Stimulated activated CD4-positive, alpha-beta T cell treated with anti-CD3 and anti-CD28 coated beads, Interleukin-12 subunit alpha, Interleukin-12 subunit beta, amount 100 ng/mL, for 48 hours (primary cell): ENCODE measurements at regions not wholly inside any gene's neighbourhood (a gene's known extent, or its start where the extent isn't known, plus 50 kb on each side); places are given as distances from the start of the nearest gene placed in this dataset.
"Not testable (repeated sequence)": the region's sequence is repeated elsewhere in the genome, so short reads cannot be mapped to it uniquely, and the experiment has no call there.

ENCODE experiments used
- DNase-seq, 3 donors: peaks; one replicate each; pipeline ENCODE4 v3.0.0-alpha.2; 2020; ENCODE audit warnings: low read depth in 2 of 3, low spot score in 1 of 3

GRCh38 chr2:217597681-217598080 lies 405.1 kb downstream of the TNS1 start:
- DNase-seq, result no peak

- DNase-seq, result no peak
Measured at GRCh38 chr2:217597145-217597544, 405.6 kb downstream of the TNS1 start.

GRCh38 chr2:217593732-217594131 lies 409.1 kb downstream of the TNS1 start:
- DNase-seq, result no peak

- DNase-seq, result no peak
Measured at GRCh38 chr2:217588266-217588665, 414.5 kb downstream of the TNS1 start.

- no peak for DNase-seq
Measured at GRCh38 chr2:217585362-217585761, 417.4 kb downstream of the TNS1 start.

- not testable (repeated sequence) for DNase-seq
Measured at GRCh38 chr2:217580407-217580806, 422.4 kb downstream of the TNS1 start.

- no peak for DNase-seq
Measured at GRCh38 chr2:217573571-217573970, 429.2 kb downstream of the TNS1 start.

GRCh38 chr2:217570394-217570793 lies 432.4 kb downstream of the TNS1 start:
- DNase-seq, result no peak

- DNase-seq, result no peak
Measured at GRCh38 chr2:217568289-217568971, 434.4 kb downstream of the TNS1 start.

GRCh38 chr2:217563565-217563964 lies 439.2 kb downstream of the TNS1 start:
- DNase-seq, result no peak

- no peak for DNase-seq
Measured at GRCh38 chr2:217562871-217563480, 439.8 kb downstream of the TNS1 start.

GRCh38 chr2:217559084-217559483 lies 443.7 kb downstream of the TNS1 start:
- no peak for DNase-seq

- DNase-seq, result no peak
Measured at GRCh38 chr2:217555081-217555876, 447.5 kb downstream of the TNS1 start.

- no peak for DNase-seq
Measured at GRCh38 chr2:217553679-217554078, 449.1 kb downstream of the TNS1 start.

- DNase-seq, result no peak
Measured at GRCh38 chr2:217553202-217553601, 449.6 kb downstream of the TNS1 start.

- DNase-seq, result no peak
Measured at GRCh38 chr2:217552081-217552480, 450.7 kb downstream of the TNS1 start.

GRCh38 chr2:217551252-217551899 lies 451.4 kb downstream of the TNS1 start:
- DNase-seq, result no peak

- no peak for DNase-seq
Measured at GRCh38 chr2:217539126-217539525, 463.7 kb downstream of the TNS1 start.

GRCh38 chr2:217538719-217539118 lies 464.1 kb downstream of the TNS1 start:
- DNase-seq, result no peak

- no peak for DNase-seq
Measured at GRCh38 chr2:217535957-217536708, 466.7 kb downstream of the TNS1 start.
